GM12878 (cell line): ENCODE measurements at regions not wholly inside any gene's neighbourhood (a gene's known extent, or its start where the extent isn't known, plus 50 kb on each side); places are given as distances from the start of the nearest gene placed in this dataset.

Source experiments
- ATAC-seq: fragments of 200-7000 bp; cut with Tn5 transposase; 3 replicates; pipeline ENCODE4 v1.9.1; 2020; ENCODE audit warnings: mild to moderate bottlenecking, moderate library complexity
- BruUV-seq: library from RNA; stranded (reverse); fragments of 400-500 nt; replicated peaks from 2 replicates; lab custom pipeline; 2021; lab: Mats Ljungman, UMichigan
- CTCF ChIA-PET: fragments of 300-600 bp; sonication (Branson Sonifier 250); formaldehyde crosslinking; extraction: SDS; loops from one replicate; lab custom pipeline; 2021; ENCODE audit warnings: inconsistent platforms; lab: Yijun Ruan, JAX
- POLR2A ChIA-PET: fragments of 350-600 bp; formaldehyde crosslinking; extraction: SDS; loops from one replicate; lab custom pipeline; 2021; ENCODE audit warnings: inconsistent platforms; lab: Charles Lee
- RAD21 ChIA-PET: fragments of 300-600 bp; sonication (Branson Sonifier 250); formaldehyde crosslinking; loops from one replicate; lab custom pipeline; 2023; ENCODE audit warnings: antibody characterized with exemption; ENCODE audit not compliant: unreplicated experiment; lab: Charles Lee
- SMC1A ChIA-PET: fragments of 300-600 bp; sonication (Branson Sonifier 250); formaldehyde crosslinking; loops from one replicate; lab custom pipeline; 2023; ENCODE audit not compliant: unreplicated experiment, uncharacterized antibody; lab: Charles Lee
- DNase-seq: peaks from one replicate; pipeline ENCODE4 v3.0.0-alpha.2; 2011; ENCODE audit warnings: low read depth, low spot score
- FAIRE-seq: peaks from 3 replicates; lab custom pipeline; 2011; peaks lifted over from hg19 to GRCh38; lab: Jason Lieb, UNC
- H2AFZ ChIP-seq: 2 replicates; pipeline ENCODE4 v1.6.0; 2011; ENCODE audit warnings: low read depth, low read length, control low read depth; ENCODE audit not compliant: control insufficient read depth
- H3K27ac ChIP-seq: 2 replicates; pipeline ENCODE4 v1.5.1; 2011; ENCODE audit warnings: control low read depth; ENCODE audit not compliant: control insufficient read depth, insufficient read depth
- H3K27me3 ChIP-seq, 2 experiments: replicated peaks in 1 of 2; 2 replicates each; pipeline versions ENCODE4 v1.6.0 to v1.6.1; 2011; ENCODE audit warnings: low read length in 1 of 2; ENCODE audit not compliant: control insufficient read depth in 2 of 2, insufficient read depth in 2 of 2
- H3K36me3 ChIP-seq, 2 experiments: 2 replicates each; pipeline ENCODE4 v1.5.1; 2011; ENCODE audit warnings: low read length in 1 of 2; ENCODE audit not compliant: control insufficient read depth in 2 of 2, insufficient read depth in 2 of 2
- H3K4me1 ChIP-seq: 2 replicates; pipeline ENCODE4 v1.6.1; 2011; ENCODE audit warnings: mild to moderate bottlenecking, low read length, moderate library complexity, mixed read lengths; ENCODE audit not compliant: control insufficient read depth, insufficient read depth
- H3K4me2 ChIP-seq: 2 replicates; pipeline ENCODE4 v1.6.0; 2011; ENCODE audit warnings: control low read depth; ENCODE audit not compliant: control insufficient read depth, insufficient read depth
- H3K4me3 ChIP-seq: fragments of 200-600 bp; sonication (generic); 2 replicates; pipeline ENCODE4 v1.5.1; 2016
- H3K79me2 ChIP-seq: 2 replicates; pipeline ENCODE4 v1.6.0; 2011; ENCODE audit warnings: low read length; ENCODE audit not compliant: control insufficient read depth, insufficient read depth
- H3K9ac ChIP-seq: 2 replicates; pipeline ENCODE4 v1.8.0; 2011; ENCODE audit warnings: low read length, control low read depth, mixed read lengths; ENCODE audit not compliant: control insufficient read depth, insufficient read depth
- H3K9me3 ChIP-seq: replicated peaks from 3 replicates; pipeline ENCODE4 v1.5.1; 2011; ENCODE audit warnings: mild to moderate bottlenecking, low read length; ENCODE audit not compliant: control insufficient read depth, insufficient read depth
- H4K20me1 ChIP-seq: 2 replicates; pipeline ENCODE4 v1.6.0; 2011; ENCODE audit not compliant: control insufficient read depth, insufficient read depth
- ATF7 ChIP-seq: fragments of 450-650 bp; IDR thresholded peaks from 2 replicates; pipeline ENCODE4 v1.6.1; 2016; ENCODE audit warnings: low read depth, mild to moderate bottlenecking
- BMI1 ChIP-seq: fragments of 450-650 bp; IDR thresholded peaks from 2 replicates; pipeline ENCODE4 v1.6.1; 2016; ENCODE audit warnings: mild to moderate bottlenecking, moderate library complexity, borderline replicate concordance
- ELK1 ChIP-seq: IDR thresholded peaks from 2 replicates; pipeline ENCODE4 v1.6.1; 2012; ENCODE audit warnings: low read depth, low read length, improper control_type of control experiment
- GATAD2B ChIP-seq: fragments of 450-650 bp; conservative IDR thresholded peaks from 2 replicates; pipeline ENCODE4 v1.6.1; 2017; ENCODE audit warnings: low read depth, mild to moderate bottlenecking, moderate library complexity
- IKZF1 ChIP-seq: fragments of 450-650 bp; conservative IDR thresholded peaks from 2 replicates; pipeline ENCODE4 v1.6.1; 2017; ENCODE audit warnings: antibody characterized with exemption, mild to moderate bottlenecking
- MEF2A ChIP-seq: IDR thresholded peaks from 2 replicates; pipeline ENCODE4 v1.6.1; 2011; ENCODE audit warnings: low read depth, mild to moderate bottlenecking, low read length, moderate library complexity; ENCODE audit not compliant: insufficient read depth
- NFIC ChIP-seq: IDR thresholded peaks from 2 replicates; pipeline ENCODE4 v1.6.1; 2012; ENCODE audit warnings: low read depth, mild to moderate bottlenecking, inconsistent platforms, low read length, moderate library complexity
- RAD21 ChIP-seq: IDR thresholded peaks from 2 replicates; pipeline ENCODE4 v1.6.1; 2011; ENCODE audit warnings: mild to moderate bottlenecking, low read depth, low read length, moderate library complexity; ENCODE audit not compliant: insufficient read depth
- RBBP5 ChIP-seq: fragments of 200-600 bp; sonication (generic); conservative IDR thresholded peaks from 2 replicates; pipeline ENCODE4 v1.6.1; 2016
- SMARCA5 ChIP-seq: fragments of 450-650 bp; IDR thresholded peaks from 2 replicates; pipeline ENCODE4 v1.6.1; 2017; ENCODE audit warnings: mild to moderate bottlenecking
- ZBTB4 ChIP-seq: fragments of 450-650 bp; formaldehyde crosslinking; IDR thresholded peaks from 2 replicates; pipeline ENCODE4 v1.4.0; 2022; ENCODE audit warnings: mild to moderate bottlenecking, moderate library complexity
- WGBS: methylation state at CpG from one replicate; pipeline ENCODE4 v1.1.6; 2016; ENCODE audit warnings: low lambda C conversion rate; ENCODE audit not compliant: insufficient replicate concordance, insufficient coverage; ENCODE audit errors: missing lambda C conversion rate; 5-methylcytosine and 5-hydroxymethylcytosine counted together
- in situ Hi-C: fragments of 300-500 bp; cut with MboI; formaldehyde crosslinking; loops from 9 replicates; pipeline ENCODE4 v1.14.3; 2018; ENCODE audit warnings: mixed read lengths
- intact Hi-C: fragments of 100-400 bp; cut with micrococcal nuclease; formaldehyde crosslinking; loops from one replicate; pipeline ENCODE4 v1.14.2; 2022; ENCODE audit not compliant: unreplicated experiment

- Histone ChIP-seq H2AFZ (no peak overlapping the region), H4K20me1 (no peaks in the 10 kb centered on the region), H3K4me1 (no peaks in the 10 kb centered on the region), H3K27ac (no peak overlapping the region), H3K9me3 (no peaks in the 10 kb centered on the region), H3K27me3 (no peaks in the 10 kb centered on the region; a peak in 1 of 4 replicates), H3K9ac (no peak overlapping the region), H3K36me3 (no peaks in the 10 kb centered on the region), H3K4me2 (no peak overlapping the region), H3K4me3 (no peak overlapping the region), H3K79me2 (no peaks in the 10 kb centered on the region)
- no peak for FAIRE-seq
- intact Hi-C loops (no loop called here), in situ Hi-C loops (no loop called here)
- CTCF ChIA-PET = interaction anchor here (0.7 to 0.8 kb wide), 2 partner anchors 11 to 31 kb away, joined by 3 read pairs; no protein-coding TSS in a partner anchor
- SMC1A ChIA-PET = no interaction called here
- no CpG with 5 or more reads among the region's 1 CpG for WGBS
- ATAC-seq = no peak
- RAD21 ChIA-PET = no interaction called here
- BruUV-seq = no TSS peak
- no peak for DNase-seq
- no peak for TF ChIP-seq ELK1
- no peak for TF ChIP-seq RAD21
- no peak for TF ChIP-seq MEF2A
- no peak for TF ChIP-seq ZBTB4 (CRISPR knock-in tag)
- no peak for TF ChIP-seq ATF7
- TF ChIP-seq BMI1 = no peak
- TF ChIP-seq NFIC = no peak
- TF ChIP-seq GATAD2B = no peak
- TF ChIP-seq IKZF1 = no peak
- no peak for TF ChIP-seq SMARCA5
- no peak for TF ChIP-seq RBBP5
- POLR2A ChIA-PET = no interaction called here
Measured at GRCh38 chr12:91418221-91419090, 235.8 kb upstream of the DCN start.
